H9 (cell line): ENCODE measurements at regions not wholly inside any gene's neighbourhood (a gene's known extent, or its start where the extent isn't known, plus 50 kb on each side); places are given as distances from the start of the nearest gene placed in this dataset.

Experiments
- DNase-seq: peaks from one replicate; pipeline ENCODE4 v3.0.0-alpha.2; 2017
- H2AFZ ChIP-seq: one replicate; pipeline ENCODE4 v1.6.1; 2013; ENCODE audit warnings: mild to moderate bottlenecking, low read length, control low read depth, moderate library complexity
- H2AK5ac ChIP-seq: 2 replicates; pipeline ENCODE4 v1.6.1; 2013; ENCODE audit warnings: low read length, control low read depth, mixed read lengths; ENCODE audit not compliant: insufficient read length
- H2BK120ac ChIP-seq: one replicate; pipeline ENCODE4 v1.6.1; 2013; ENCODE audit warnings: low read depth, mild to moderate bottlenecking, low read length, control low read depth, inconsistent platforms; ENCODE audit not compliant: poor library complexity, severe bottlenecking
- H2BK12ac ChIP-seq: 2 replicates; pipeline ENCODE4 v1.6.1; 2013; ENCODE audit warnings: low read length, control low read depth, mixed read lengths, low read depth; ENCODE audit not compliant: insufficient read length
- H2BK15ac ChIP-seq: 2 replicates; pipeline ENCODE4 v1.6.1; 2013; ENCODE audit warnings: low read depth, low read length, control low read depth
- H2BK20ac ChIP-seq: one replicate; pipeline ENCODE4 v1.6.1; 2013; ENCODE audit warnings: low read depth, mild to moderate bottlenecking, low read length, control low read depth, inconsistent platforms; ENCODE audit not compliant: poor library complexity, severe bottlenecking
- H2BK5ac ChIP-seq: 2 replicates; pipeline ENCODE4 v1.6.1; 2013; ENCODE audit warnings: low read length, control low read depth, mixed read lengths; ENCODE audit not compliant: insufficient read length
- H3K14ac ChIP-seq: 2 replicates; pipeline ENCODE4 v1.6.1; 2013; ENCODE audit warnings: low read length, control low read depth; ENCODE audit not compliant: insufficient read depth
- H3K18ac ChIP-seq: 2 replicates; pipeline ENCODE4 v1.6.1; 2013; ENCODE audit warnings: low read depth, mild to moderate bottlenecking, mixed read lengths, low read length, control low read depth; ENCODE audit not compliant: insufficient read length
- H3K23ac ChIP-seq: 2 replicates; pipeline ENCODE4 v1.6.1; 2013; ENCODE audit warnings: low read length, control low read depth, mixed read lengths, low read depth; ENCODE audit not compliant: insufficient read length
- H3K23me2 ChIP-seq: 2 replicates; pipeline ENCODE4 v1.6.1; 2013; ENCODE audit warnings: low read depth, mild to moderate bottlenecking, mixed read lengths, low read length, control low read depth; ENCODE audit not compliant: insufficient read length, poor library complexity, severe bottlenecking
- H3K27ac ChIP-seq: 2 replicates; pipeline ENCODE4 v1.5.1; 2013; ENCODE audit warnings: low read length, control low read depth, mixed read lengths, low read depth; ENCODE audit not compliant: insufficient read length
- H3K27me3 ChIP-seq: 2 replicates; pipeline ENCODE4 v1.6.1; 2013; ENCODE audit warnings: low read length, control low read depth, inconsistent platforms; ENCODE audit not compliant: insufficient read depth
- H3K4ac ChIP-seq: 2 replicates; pipeline ENCODE4 v1.6.1; 2013; ENCODE audit warnings: low read depth, mild to moderate bottlenecking, control low read depth, inconsistent platforms, low read length, moderate library complexity
- H3K4me1 ChIP-seq: 2 replicates; pipeline ENCODE4 v1.6.1; 2013; ENCODE audit warnings: low read length, control low read depth, inconsistent platforms; ENCODE audit not compliant: insufficient read depth
- H3K4me2 ChIP-seq: 2 replicates; pipeline ENCODE4 v1.6.1; 2013; ENCODE audit warnings: low read length, control low read depth, mixed read lengths; ENCODE audit not compliant: insufficient read length, insufficient read depth
- H3K56ac ChIP-seq: 2 replicates; pipeline ENCODE4 v1.6.1; 2013; ENCODE audit warnings: low read depth, mild to moderate bottlenecking, mixed read lengths, low read length, control low read depth; ENCODE audit not compliant: insufficient read length
- H3K79me1 ChIP-seq: 2 replicates; pipeline ENCODE4 v1.6.1; 2013; ENCODE audit warnings: low read depth, mild to moderate bottlenecking, moderate library complexity, low read length, control low read depth, inconsistent platforms; ENCODE audit not compliant: insufficient read depth, poor library complexity, severe bottlenecking
- H3K79me2 ChIP-seq: 2 replicates; pipeline ENCODE4 v1.6.1; 2013; ENCODE audit warnings: low read length, control low read depth, inconsistent platforms; ENCODE audit not compliant: insufficient read depth
- H3K9ac ChIP-seq: 2 replicates; pipeline ENCODE4 v1.6.1; 2013; ENCODE audit warnings: low read length, control low read depth, mixed read lengths; ENCODE audit not compliant: insufficient read length; ENCODE audit errors: extremely low read depth
- H3K9me3 ChIP-seq: one replicate; pipeline ENCODE4 v1.6.1; 2013; ENCODE audit warnings: low read depth, low read length, inconsistent platforms; ENCODE audit not compliant: control insufficient read depth
- H3T11ph ChIP-seq: one replicate; pipeline ENCODE4 v1.6.1; 2013; ENCODE audit warnings: mild to moderate bottlenecking, low read length, control low read depth, inconsistent platforms
- H4K20me1 ChIP-seq: one replicate; pipeline ENCODE4 v1.6.1; 2013; ENCODE audit not compliant: control insufficient read depth, insufficient read length, insufficient read depth
- H4K5ac ChIP-seq: 2 replicates; pipeline ENCODE4 v1.6.1; 2013; ENCODE audit warnings: low read depth, mild to moderate bottlenecking, mixed read lengths, low read length, control low read depth; ENCODE audit not compliant: insufficient read length
- H4K8ac ChIP-seq: replicated peaks from 2 replicates; pipeline ENCODE4 v1.6.1; 2013; ENCODE audit warnings: low read length, control low read depth, mixed read lengths, low read depth; ENCODE audit not compliant: insufficient read length
- H4K91ac ChIP-seq: 2 replicates; pipeline ENCODE4 v1.6.1; 2013; ENCODE audit warnings: low read depth, mild to moderate bottlenecking, moderate library complexity, mixed read lengths, low read length, control low read depth; ENCODE audit not compliant: insufficient read length
- H3K27ac Mint-ChIP-seq, 3 experiments: 2 replicates in 2 of 3; 3 replicates in 1 of 3; pipeline ENCODE4 v1.8.0; 2020 to 2021; ENCODE audit warnings: mixed read lengths in 3 of 3, mild to moderate bottlenecking in 1 of 3, moderate library complexity in 1 of 3
- H3K27me3 Mint-ChIP-seq: 2 replicates; pipeline ENCODE4 v1.8.0; 2021; ENCODE audit warnings: low read depth, mild to moderate bottlenecking, moderate library complexity, mixed read lengths
- H3K36me3 Mint-ChIP-seq, 3 experiments: 2 replicates in 2 of 3; 3 replicates in 1 of 3; pipeline ENCODE4 v1.8.0; 2020 to 2021; ENCODE audit warnings: low read depth in 3 of 3, mixed read lengths in 3 of 3; ENCODE audit not compliant: insufficient read depth in 1 of 3
- H3K4me1 Mint-ChIP-seq, 2 experiments: 2 replicates each; pipeline ENCODE4 v1.8.0; 2020; ENCODE audit warnings: mixed read lengths in 2 of 2
- H3K4me3 Mint-ChIP-seq, 2 experiments: 2 replicates in 1 of 2; 3 replicates in 1 of 2; pipeline ENCODE4 v1.8.0; 2020 to 2021; ENCODE audit warnings: mild to moderate bottlenecking in 2 of 2, mixed read lengths in 2 of 2, moderate library complexity in 1 of 2
- H3K9me3 Mint-ChIP-seq, 2 experiments: 2 replicates in 1 of 2; 3 replicates in 1 of 2; pipeline ENCODE4 v1.8.0; 2020; ENCODE audit warnings: mild to moderate bottlenecking in 2 of 2, mixed read lengths in 2 of 2, moderate library complexity in 1 of 2
- WGBS: extraction: QIAGEN DNeasy Blood & Tissue Kit; methylation state at CpG from one replicate; pipeline ENCODE4 v1.1.7; 2013; ENCODE audit warnings: missing lambda C conversion rate, low lambda C conversion rate, mixed read lengths; ENCODE audit not compliant: insufficient read length; ENCODE audit errors: extremely low coverage; 5-methylcytosine and 5-hydroxymethylcytosine counted together
- TF ChIP-seq, protein P1 (sequence below): fragments of 200-600 bp; sonication (generic); conservative IDR thresholded peaks from 3 replicates; pipeline ENCODE4 v1.8.0; 2021; ENCODE audit warnings: antibody characterized with exemption, mild to moderate bottlenecking

- no peak overlapping the region for H4K8ac ChIP-seq
- no peaks in the 10 kb centered on the region for H3K79me2 ChIP-seq
- no peaks in the 10 kb centered on the region for H4K20me1 ChIP-seq
- no peak overlapping the region for H2BK5ac ChIP-seq
- Mint-ChIP-seq H3K4me3 (no peak overlapping the region), H3K36me3 (no peaks in the 10 kb centered on the region; a peak in 1 of 7 replicates), H3K27ac (no peak overlapping the region), H3K27me3 (peaks cover 100% of the 10 kb centered on the region), H3K4me1 (peaks cover 8 to 20% of the 10 kb centered on the region in 2 experiments), H3K9me3 (no peaks in the 10 kb centered on the region; a peak in 1 of 5 replicates)
- H3K4me1 ChIP-seq, result no peaks in the 10 kb centered on the region
- H3K23ac ChIP-seq, result no peak overlapping the region
- no peak overlapping the region for H3K18ac ChIP-seq
- no peak overlapping the region for H3T11ph ChIP-seq
- TF ChIP-seq, protein P1, sequence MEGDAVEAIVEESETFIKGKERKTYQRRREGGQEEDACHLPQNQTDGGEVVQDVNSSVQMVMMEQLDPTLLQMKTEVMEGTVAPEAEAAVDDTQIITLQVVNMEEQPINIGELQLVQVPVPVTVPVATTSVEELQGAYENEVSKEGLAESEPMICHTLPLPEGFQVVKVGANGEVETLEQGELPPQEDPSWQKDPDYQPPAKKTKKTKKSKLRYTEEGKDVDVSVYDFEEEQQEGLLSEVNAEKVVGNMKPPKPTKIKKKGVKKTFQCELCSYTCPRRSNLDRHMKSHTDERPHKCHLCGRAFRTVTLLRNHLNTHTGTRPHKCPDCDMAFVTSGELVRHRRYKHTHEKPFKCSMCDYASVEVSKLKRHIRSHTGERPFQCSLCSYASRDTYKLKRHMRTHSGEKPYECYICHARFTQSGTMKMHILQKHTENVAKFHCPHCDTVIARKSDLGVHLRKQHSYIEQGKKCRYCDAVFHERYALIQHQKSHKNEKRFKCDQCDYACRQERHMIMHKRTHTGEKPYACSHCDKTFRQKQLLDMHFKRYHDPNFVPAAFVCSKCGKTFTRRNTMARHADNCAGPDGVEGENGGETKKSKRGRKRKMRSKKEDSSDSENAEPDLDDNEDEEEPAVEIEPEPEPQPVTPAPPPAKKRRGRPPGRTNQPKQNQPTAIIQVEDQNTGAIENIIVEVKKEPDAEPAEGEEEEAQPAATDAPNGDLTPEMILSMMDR, result no peak
- no peak overlapping the region for H4K5ac ChIP-seq
- H3K23me2 ChIP-seq, result no peaks in the 10 kb centered on the region
- H3K9ac ChIP-seq, result no peak overlapping the region
- H2BK15ac ChIP-seq, result no peak overlapping the region
- no peak overlapping the region for H2AK5ac ChIP-seq
- H2BK120ac ChIP-seq, result no peak overlapping the region
- no peak overlapping the region for H2BK12ac ChIP-seq
- H3K27me3 ChIP-seq, result peaks cover 92% of the 10 kb centered on the region
- WGBS, result no CpG with 5 or more reads among the region's 11 CpGs
- H4K91ac ChIP-seq, result no peak overlapping the region
- no peak overlapping the region for H3K56ac ChIP-seq
- H3K79me1 ChIP-seq, result no peaks in the 10 kb centered on the region
- H3K14ac ChIP-seq, result no peak overlapping the region
- no peak overlapping the region for H2BK20ac ChIP-seq
- no peak overlapping the region for H3K27ac ChIP-seq
- no peak for DNase-seq
- H3K4ac ChIP-seq, result no peak overlapping the region
- H2AFZ ChIP-seq, result no peak overlapping the region
- H3K4me2 ChIP-seq, result no peak overlapping the region
- H3K9me3 ChIP-seq, result no peaks in the 10 kb centered on the region
These were observed 57.8 kb upstream of the ZFAND3 start for GRCh38 chr6:37761554-37762271.
